Thymus (tissue), 11 donors: ENCODE measurements at regions not wholly inside any gene's neighbourhood (a gene's known extent, or its start where the extent isn't known, plus 50 kb on each side); places are given as distances from the start of the nearest gene placed in this dataset.

Source experiments
- DNase-seq, 9 donors: peaks; one replicate each; pipeline ENCODE4 v3.0.0-alpha.2; 2013; ENCODE audit warnings: low spot score in 9 of 9, low read depth in 6 of 9, missing footprints in 1 of 9
- H3K27ac ChIP-seq, 2 donors: one replicate each; pipeline ENCODE4 v1.5.1; 2013; ENCODE audit warnings: control low read depth in 1 of 2, low read depth in 1 of 2, low read length in 1 of 2, mild to moderate bottlenecking in 1 of 2, moderate library complexity in 1 of 2
- H3K27me3 ChIP-seq, 2 donors: one replicate each; pipeline ENCODE4 v1.5.1; 2013; ENCODE audit warnings: low read length in 1 of 2; ENCODE audit not compliant: control insufficient read depth in 2 of 2, insufficient read depth in 1 of 2
- H3K36me3 ChIP-seq, 2 donors: one replicate each; pipeline ENCODE4 v1.5.1; 2013; ENCODE audit warnings: low read length in 1 of 2, mild to moderate bottlenecking in 1 of 2, moderate library complexity in 1 of 2; ENCODE audit not compliant: control insufficient read depth in 2 of 2, insufficient read depth in 2 of 2
- H3K4me1 ChIP-seq, 2 donors: one replicate each; pipeline ENCODE4 v1.5.1; 2013; ENCODE audit warnings: low read length in 2 of 2; ENCODE audit not compliant: control insufficient read depth in 2 of 2, insufficient read depth in 2 of 2
- H3K4me3 ChIP-seq, 2 donors: one replicate each; pipeline ENCODE4 v1.5.1; 2013; ENCODE audit warnings: low read length in 2 of 2, control low read depth in 1 of 2, mild to moderate bottlenecking in 1 of 2
- H3K9me3 ChIP-seq, 2 donors: one replicate each; pipeline ENCODE4 v1.5.1; 2013; ENCODE audit warnings: low read length in 1 of 2, mild to moderate bottlenecking in 1 of 2; ENCODE audit not compliant: control insufficient read depth in 2 of 2, insufficient read depth in 1 of 2
- WGBS: extraction: QIAGEN DNeasy Blood & Tissue Kit; methylation state at CpG from one replicate; pipeline ENCODE4 v1.1.7; 2013; 5-methylcytosine and 5-hydroxymethylcytosine counted together
- donor health status: healthy.

DNA sequence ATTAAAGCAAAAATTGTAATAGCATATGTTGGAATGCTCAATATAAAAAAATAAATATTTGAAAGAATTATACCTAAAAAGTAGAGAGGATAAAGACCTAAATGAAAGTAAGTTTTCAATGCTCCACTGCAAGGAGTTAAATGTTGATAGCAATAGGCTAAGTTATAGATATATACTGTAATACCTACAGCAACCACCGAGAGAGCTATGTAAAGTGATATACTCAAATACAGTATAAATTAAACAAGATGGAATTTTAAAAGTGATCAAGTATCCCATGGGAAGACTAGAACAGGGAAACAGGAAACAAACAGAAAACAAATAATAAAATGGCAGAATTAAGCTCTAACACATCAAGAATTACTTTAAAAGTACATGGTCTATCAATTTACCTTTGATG lies 73.9 kb downstream of the CASP3 start:
- no peaks in the 10 kb centered on the region for H3K4me1 ChIP-seq
- WGBS = 89% methylated on average over 1 of the region's 1 CpG
- no peaks in the 10 kb centered on the region for H3K27me3 ChIP-seq
- H3K36me3 ChIP-seq = no peaks in the 10 kb centered on the region
- no peak overlapping the region for H3K27ac ChIP-seq
- no peak overlapping the region for H3K4me3 ChIP-seq
- peaks cover 0 to 1% of the 10 kb centered on the region in 2 donors for H3K9me3 ChIP-seq
- no peak for DNase-seq

DNA sequence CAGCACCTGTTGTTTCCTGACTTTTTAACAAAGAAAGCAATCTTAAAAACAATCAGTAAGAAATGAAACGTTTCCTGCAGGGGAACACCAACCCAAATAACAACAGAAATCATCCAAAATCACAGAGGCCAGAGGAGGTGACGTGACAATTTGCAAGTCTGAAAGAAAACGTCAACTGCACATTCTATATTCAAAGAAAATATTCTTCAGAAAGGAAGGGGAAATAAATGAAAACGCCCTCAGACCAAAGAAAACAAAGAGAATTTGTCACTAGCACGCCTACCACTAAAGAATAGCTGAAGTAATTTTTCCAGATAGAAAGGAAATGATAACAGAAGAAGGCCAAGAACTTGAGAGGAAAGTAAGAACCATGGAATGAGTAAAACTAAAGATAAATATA lies 74.4 kb downstream of the CASP3 start:
- Histone ChIP-seq H3K4me3 (no peak overlapping the region), H3K9me3 (no peaks in the 10 kb centered on the region), H3K27me3 (no peaks in the 10 kb centered on the region), H3K36me3 (no peaks in the 10 kb centered on the region), H3K4me1 (no peaks in the 10 kb centered on the region), H3K27ac (no peak overlapping the region)
- WGBS = 71% methylated on average over 5 of the region's 5 CpGs
- DNase-seq = peak in 1 of 9 donors; percentile 7

DNA sequence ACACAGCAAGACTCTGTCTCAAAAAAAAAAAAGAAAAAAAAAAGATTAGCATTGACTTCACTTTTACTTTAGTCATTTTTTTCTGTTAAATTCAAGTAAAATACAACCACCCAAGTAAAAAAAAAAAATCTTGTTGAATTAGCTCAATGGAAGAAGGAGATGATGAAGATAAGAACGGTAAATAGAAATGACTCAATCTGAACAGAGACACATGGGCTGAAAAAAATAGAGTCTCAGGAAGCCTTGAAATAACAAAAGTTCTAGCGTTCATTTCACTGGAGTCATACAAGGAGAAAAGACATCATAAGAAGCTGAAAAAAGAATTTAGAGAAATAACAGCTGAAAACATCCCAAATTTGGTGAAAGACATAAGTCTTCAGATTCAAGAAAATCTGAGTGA lies 75.5 kb downstream of the CASP3 start:
- DNase-seq = no peak
- Histone ChIP-seq H3K27me3 (no peaks in the 10 kb centered on the region), H3K36me3 (no peaks in the 10 kb centered on the region), H3K27ac (no peak overlapping the region), H3K9me3 (no peaks in the 10 kb centered on the region), H3K4me3 (no peak overlapping the region), H3K4me1 (no peaks in the 10 kb centered on the region)
- 94% methylated on average over 2 of the region's 2 CpGs for WGBS

DNA sequence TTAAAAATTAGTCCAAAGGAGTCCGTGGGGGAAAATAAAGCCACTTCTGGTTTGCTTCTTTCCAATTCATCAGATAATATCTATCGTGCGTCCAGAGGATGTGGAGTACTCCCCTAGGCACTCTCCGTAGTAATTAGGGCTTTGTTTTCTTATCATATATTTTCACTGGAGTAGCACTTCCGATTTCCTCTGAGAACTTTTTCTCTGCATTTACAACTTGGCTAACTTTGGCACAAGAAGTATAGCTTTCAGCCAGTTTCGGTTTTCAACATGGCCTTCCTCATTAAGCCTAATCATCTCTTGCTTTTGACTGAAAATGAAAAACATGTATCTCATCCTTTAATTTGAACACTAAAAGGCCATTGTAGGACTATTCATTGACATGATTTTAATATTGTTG lies 80.5 kb downstream of the CASP3 start:
- no peak for DNase-seq
- no peaks in the 10 kb centered on the region for H3K9me3 ChIP-seq
- H3K4me1 ChIP-seq = no peaks in the 10 kb centered on the region
- WGBS = 82% methylated on average over 6 of the region's 6 CpGs
- H3K27me3 ChIP-seq = no peaks in the 10 kb centered on the region
- H3K36me3 ChIP-seq = no peaks in the 10 kb centered on the region
- H3K4me3 ChIP-seq = no peak overlapping the region
- no peak overlapping the region for H3K27ac ChIP-seq

DNA sequence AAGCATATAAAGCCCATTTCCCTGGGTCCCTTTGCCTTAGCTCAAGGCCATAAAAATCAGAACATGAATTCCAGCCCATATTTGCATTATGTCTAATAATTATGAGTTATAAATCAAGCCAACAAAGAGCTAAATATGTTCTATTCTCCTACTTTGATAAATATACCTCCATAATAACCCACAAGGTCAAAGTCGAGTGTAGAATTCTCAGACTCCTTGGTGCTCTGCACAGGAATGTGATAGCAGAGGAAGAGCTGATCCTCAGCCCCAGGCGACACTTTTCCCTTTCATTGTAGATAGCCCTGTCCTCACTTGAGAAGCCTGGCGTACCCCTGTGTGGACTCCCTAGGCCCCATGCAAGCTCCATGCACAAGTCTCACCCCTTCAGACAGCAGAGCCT lies 85.6 kb downstream of the CASP3 start:
- no peak overlapping the region for H3K4me3 ChIP-seq
- H3K4me1 ChIP-seq = no peaks in the 10 kb centered on the region
- DNase-seq = no peak
- H3K36me3 ChIP-seq = no peaks in the 10 kb centered on the region
- no peaks in the 10 kb centered on the region for H3K9me3 ChIP-seq
- no peak overlapping the region for H3K27ac ChIP-seq
- H3K27me3 ChIP-seq = no peaks in the 10 kb centered on the region
- over 99% methylated on average over 3 of the region's 3 CpGs for WGBS

DNA sequence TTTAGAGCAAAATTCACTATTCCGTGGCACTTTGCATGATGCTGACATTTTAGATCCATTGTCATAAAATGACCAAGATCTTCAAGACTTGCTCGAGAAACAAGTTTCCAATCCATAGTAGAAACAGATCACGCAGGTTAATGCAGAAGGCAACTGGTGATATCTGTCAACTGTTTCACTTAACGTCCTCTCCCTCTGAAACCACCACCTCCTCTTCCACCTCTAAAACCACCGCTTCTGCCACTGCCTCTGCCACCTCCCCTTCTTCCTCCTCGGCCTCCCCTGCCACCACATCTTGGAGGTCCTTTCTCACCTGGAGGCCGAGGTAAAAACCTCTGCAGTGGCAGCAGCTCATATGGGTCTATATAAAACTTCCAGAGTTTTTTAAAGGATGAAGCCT lies 84.6 kb upstream of the IRF2 start:
- no peaks in the 10 kb centered on the region for H3K9me3 ChIP-seq
- H3K4me1 ChIP-seq = no peaks in the 10 kb centered on the region
- no peaks in the 10 kb centered on the region for H3K27me3 ChIP-seq
- WGBS = 66% methylated on average over 7 of the region's 7 CpGs
- H3K4me3 ChIP-seq = no peak overlapping the region
- no peaks in the 10 kb centered on the region for H3K36me3 ChIP-seq
- no peak for DNase-seq
- H3K27ac ChIP-seq = no peak overlapping the region

DNA sequence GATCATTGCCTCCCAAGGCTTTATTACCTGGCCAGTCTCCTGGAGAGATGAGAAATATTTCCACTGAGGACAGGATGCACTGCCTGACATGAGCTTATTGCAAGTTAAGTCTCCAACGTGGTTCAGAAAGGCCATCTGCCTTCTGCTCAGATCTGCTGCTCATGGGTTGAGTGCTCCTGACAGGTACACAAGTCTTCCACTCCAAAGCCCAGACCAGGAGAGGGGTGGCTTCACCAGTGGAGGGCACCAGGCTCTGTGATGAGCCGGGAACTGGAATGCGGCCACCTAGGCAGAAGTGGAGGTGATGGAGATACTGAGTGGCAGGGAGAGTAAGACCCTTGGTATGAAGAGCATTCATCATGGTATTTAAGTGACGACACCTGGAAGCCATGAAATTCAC lies 79.5 kb upstream of the IRF2 start:
- no peaks in the 10 kb centered on the region for H3K27me3 ChIP-seq
- H3K4me1 ChIP-seq = no peaks in the 10 kb centered on the region
- DNase-seq = no peak
- H3K4me3 ChIP-seq = no peak overlapping the region
- no peaks in the 10 kb centered on the region for H3K9me3 ChIP-seq
- H3K36me3 ChIP-seq = no peaks in the 10 kb centered on the region
- no peak overlapping the region for H3K27ac ChIP-seq
- 99% methylated on average over 4 of the region's 4 CpGs for WGBS

DNA sequence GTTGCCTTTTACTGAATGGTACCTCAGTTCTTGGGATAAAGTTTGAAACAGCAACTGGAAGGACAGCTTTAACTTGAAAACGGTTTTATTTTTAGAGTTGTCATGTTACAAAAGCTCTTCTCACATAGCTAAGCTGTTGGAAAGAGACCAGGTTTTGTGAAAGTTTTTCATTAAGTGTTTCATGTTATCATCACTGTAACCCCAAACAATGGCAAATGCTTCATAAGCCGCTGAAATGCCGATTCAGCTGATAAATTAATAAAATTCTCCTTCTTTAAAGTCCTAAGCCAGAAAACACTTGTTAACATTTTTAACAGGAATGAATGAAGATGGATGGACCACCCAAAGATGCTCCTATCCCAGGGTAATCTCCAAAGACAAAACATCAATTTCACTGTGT lies 76.1 kb upstream of the IRF2 start:
- DNase-seq = no peak
- Histone ChIP-seq H3K9me3 (no peaks in the 10 kb centered on the region), H3K36me3 (no peaks in the 10 kb centered on the region), H3K27ac (no peak overlapping the region), H3K4me1 (no peaks in the 10 kb centered on the region), H3K27me3 (no peaks in the 10 kb centered on the region), H3K4me3 (no peak overlapping the region)
- WGBS = 95% methylated on average over 3 of the region's 3 CpGs

DNA sequence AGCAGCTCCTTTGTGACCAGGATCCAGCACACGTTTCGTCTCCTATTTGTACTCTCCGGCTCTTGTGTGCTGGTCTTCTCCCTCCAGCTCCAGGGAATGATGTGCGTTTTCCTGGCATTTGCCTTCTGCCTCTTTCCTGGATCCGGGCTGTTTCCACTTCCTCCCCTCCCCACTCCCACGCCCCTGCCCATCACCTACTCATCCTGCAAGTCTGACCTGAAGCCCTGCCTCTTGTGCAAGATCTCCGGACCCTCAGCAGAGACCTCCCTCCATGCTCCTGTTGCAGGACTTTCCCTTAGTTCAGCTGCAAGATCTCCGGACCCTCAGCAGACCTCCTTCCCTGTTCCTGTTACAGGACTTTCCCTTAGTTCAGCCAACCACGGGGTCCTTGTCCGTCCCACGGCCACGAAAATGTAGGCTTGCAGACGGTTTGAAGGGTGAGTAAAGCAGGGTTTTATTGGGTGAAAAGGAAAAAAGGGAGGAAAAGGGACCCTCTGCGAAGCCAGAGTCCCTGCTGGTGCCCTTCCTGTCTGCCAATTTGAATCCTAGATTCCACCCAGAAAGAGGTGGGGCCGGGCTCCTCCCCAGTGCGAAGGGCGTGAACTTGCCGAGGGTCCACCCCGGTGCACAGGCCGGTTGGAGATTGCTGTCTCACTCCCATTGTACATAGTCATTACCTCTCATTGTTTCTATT lies 74.4 kb upstream of the IRF2 start:
- Histone ChIP-seq H3K9me3 (no peaks in the 10 kb centered on the region), H3K4me1 (no peaks in the 10 kb centered on the region), H3K36me3 (no peaks in the 10 kb centered on the region), H3K27me3 (no peaks in the 10 kb centered on the region), H3K27ac (no peak overlapping the region), H3K4me3 (no peak overlapping the region)
- no peak for DNase-seq
- 86% methylated on average over 20 of the region's 20 CpGs for WGBS

DNA sequence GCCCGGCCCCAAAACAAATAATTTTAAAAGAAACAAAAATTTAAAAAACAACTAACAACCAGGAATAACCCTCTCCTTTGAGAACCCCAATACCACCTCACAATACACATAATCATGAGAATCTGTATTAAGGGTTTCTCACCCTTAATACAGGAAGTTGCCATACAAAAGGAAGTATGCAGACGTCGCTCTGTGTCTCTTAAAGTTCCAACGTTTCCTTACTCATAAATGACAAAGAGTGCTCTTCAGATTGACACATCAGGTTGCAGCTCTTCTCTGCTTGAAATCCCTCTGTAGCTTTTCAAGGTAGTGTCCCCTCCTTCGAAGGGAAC lies 73.9 kb upstream of the IRF2 start:
- Histone ChIP-seq H3K27ac (no peak overlapping the region), H3K4me3 (no peak overlapping the region)
- 49% methylated on average over 5 of the region's 5 CpGs for WGBS

More for the DNA sequence above, 73.9 kb upstream of the IRF2 start:
- no peaks in the 10 kb centered on the region for H3K4me1 ChIP-seq
- H3K27me3 ChIP-seq = no peaks in the 10 kb centered on the region
- no peak for DNase-seq
- no peaks in the 10 kb centered on the region for H3K36me3 ChIP-seq
- no peaks in the 10 kb centered on the region for H3K9me3 ChIP-seq
